WTC11 (cell line): ENCODE measurements at regions not wholly inside any gene's neighbourhood (a gene's known extent, or its start where the extent isn't known, plus 50 kb on each side); places are given as distances from the start of the nearest gene placed in this dataset.

Experiments used
- ATAC-seq: fragments of 200-7000 bp; cut with Tn5 transposase; 2 replicates; pipeline ENCODE4 v1.10.0; 2021; ENCODE audit warnings: mild to moderate bottlenecking, moderate library complexity
- CTCF ChIA-PET: fragments of 300-600 bp; sonication (Branson Sonifier 250); formaldehyde crosslinking; loops from one replicate; lab custom pipeline; 2021; ENCODE audit warnings: antibody characterized with exemption; lab: Charles Lee
- POLR2A ChIA-PET: fragments of 350-600 bp; sonication (Branson Sonifier 250); formaldehyde crosslinking; loops from one replicate; lab custom pipeline; 2021; ENCODE audit warnings: antibody characterized with exemption; lab: Charles Lee
- DNase-seq: peaks from one replicate; pipeline ENCODE4 v3.0.0; 2021; ENCODE audit warnings: low spot score
- H3K27ac Mint-ChIP-seq: 2 replicates; pipeline ENCODE4 v1.8.0; 2021; ENCODE audit warnings: mixed read lengths
- H3K27me3 Mint-ChIP-seq: 2 replicates; pipeline ENCODE4 v1.8.0; 2021; ENCODE audit warnings: low read depth, mild to moderate bottlenecking, moderate library complexity, mixed read lengths
- H3K36me3 Mint-ChIP-seq: 2 replicates; pipeline ENCODE4 v1.8.0; 2021; ENCODE audit warnings: mixed read lengths
- H3K4me1 Mint-ChIP-seq: 2 replicates; pipeline ENCODE4 v1.8.0; 2022; ENCODE audit warnings: mixed read lengths
- H3K4me3 Mint-ChIP-seq: 2 replicates; pipeline ENCODE4 v1.8.0; 2021; ENCODE audit warnings: mild to moderate bottlenecking, moderate library complexity, mixed read lengths
- H3K9me3 Mint-ChIP-seq: 2 replicates; pipeline ENCODE4 v1.8.0; 2021; ENCODE audit warnings: mixed read lengths
- AR ChIP-seq: fragments of 250-450 bp; sonication (Bioruptor Pico); IDR thresholded peaks from 2 replicates; pipeline ENCODE4 v1.9.0; 2021; ENCODE audit warnings: mild to moderate bottlenecking
- E2F5 ChIP-seq: sonication (generic); formaldehyde crosslinking; IDR thresholded peaks from 2 replicates; pipeline ENCODE4 v1.8.1; 2022; ENCODE audit warnings: mild to moderate bottlenecking, moderate library complexity, missing genetic modification reagents
- ERG ChIP-seq: fragments of 250-450 bp; sonication (Bioruptor Pico); IDR thresholded peaks from 2 replicates; pipeline ENCODE4 v1.8.0; 2021; ENCODE audit warnings: mild to moderate bottlenecking
- KAT7 ChIP-seq: sonication (generic); formaldehyde crosslinking; IDR thresholded peaks from 2 replicates; pipeline ENCODE4 v1.8.1; 2023; ENCODE audit warnings: missing genetic modification reagents, mild to moderate bottlenecking, borderline replicate concordance
- RORB ChIP-seq: fragments of 250-450 bp; sonication (Bioruptor Pico); IDR thresholded peaks from 2 replicates; pipeline ENCODE4 v1.9.0; 2021; ENCODE audit warnings: mild to moderate bottlenecking
- SMAD3 ChIP-seq: sonication (generic); formaldehyde crosslinking; IDR thresholded peaks from 2 replicates; pipeline ENCODE4 v1.8.0; 2022; ENCODE audit warnings: missing genetic modification reagents, mild to moderate bottlenecking, borderline replicate concordance
- STAT6 ChIP-seq: sonication (generic); formaldehyde crosslinking; conservative IDR thresholded peaks from 2 replicates; pipeline ENCODE4 v1.8.1; 2023; ENCODE audit warnings: mild to moderate bottlenecking, low read depth, missing genetic modification reagents, moderate library complexity
- ZNF423 ChIP-seq: fragments of 250-450 bp; sonication (Bioruptor Pico); IDR thresholded peaks from 2 replicates; pipeline ENCODE4 v2.1.2; 2022; ENCODE audit warnings: mild to moderate bottlenecking, moderate library complexity
- ZNF512 ChIP-seq: sonication (generic); formaldehyde crosslinking; IDR thresholded peaks from 2 replicates; pipeline ENCODE4 v1.8.1; 2022; ENCODE audit warnings: missing genetic modification reagents, borderline replicate concordance
- ZNF532 ChIP-seq: fragments of 250-450 bp; sonication (Bioruptor Pico); IDR thresholded peaks from 2 replicates; pipeline ENCODE4 v1.9.0; 2021; ENCODE audit warnings: mild to moderate bottlenecking, borderline replicate concordance

GRCh38 chrX:26851981-26852380 is 611.2 kb downstream of the PPP4R3C start:
- no peak for TF ChIP-seq KAT7
- no peak for TF ChIP-seq ERG (CRISPR knock-in tag)
- no peak for TF ChIP-seq ZNF512 (CRISPR knock-in tag)
- no peak for TF ChIP-seq RORB (CRISPR knock-in tag)
- no peak for TF ChIP-seq E2F5 (CRISPR knock-in tag)
- TF ChIP-seq STAT6 (CRISPR knock-in tag): no peak
- no peak for TF ChIP-seq ZNF532 (CRISPR knock-in tag)
- no peaks in the 10 kb centered on the region for H3K4me1 Mint-ChIP-seq
- ChIA-PET POLR2A (no interaction called here), CTCF (no interaction called here)
- DNase-seq: no peak
- H3K4me3 Mint-ChIP-seq: no peak overlapping the region
- no peaks in the 10 kb centered on the region for H3K27me3 Mint-ChIP-seq
- peak; percentile 60; the same call in 1 of the 2 replicates for ATAC-seq
- H3K9me3 Mint-ChIP-seq: no peaks in the 10 kb centered on the region
- no peak overlapping the region for H3K27ac Mint-ChIP-seq
- no peaks in the 10 kb centered on the region for H3K36me3 Mint-ChIP-seq

- Mint-ChIP-seq H3K4me1 (no peaks in the 10 kb centered on the region), H3K27me3 (no peaks in the 10 kb centered on the region), H3K36me3 (no peaks in the 10 kb centered on the region), H3K9me3 (0 out of 2 replicates have a peak, but pooled peaks cover 4% of the 10 kb centered on the region), H3K4me3 (no peak overlapping the region), H3K27ac (no peak overlapping the region)
- DNase-seq (no peak), ATAC-seq (no peak)
- ChIA-PET CTCF (no interaction called here), POLR2A (no interaction called here)
- TF ChIP-seq AR (CRISPR knock-in tag) (no peak), SMAD3 (no peak), ZNF423 (CRISPR knock-in tag) (no peak)
Observed at GRCh38 chrX:26848511-26848910, 614.6 kb downstream of the PPP4R3C start.
